HG02973 (cell line): ENCODE measurements at regions not wholly inside any gene's neighbourhood (a gene's known extent, or its start where the extent isn't known, plus 50 kb on each side); places are given as distances from the start of the nearest gene placed in this dataset.

Source experiments
- ATAC-seq: cut with Tn5 transposase; IDR thresholded peaks from one replicate; pipeline ENCODE4 v1.9.1; 2021; ENCODE audit warnings: moderate library complexity; ENCODE audit not compliant: unreplicated experiment

DNA sequence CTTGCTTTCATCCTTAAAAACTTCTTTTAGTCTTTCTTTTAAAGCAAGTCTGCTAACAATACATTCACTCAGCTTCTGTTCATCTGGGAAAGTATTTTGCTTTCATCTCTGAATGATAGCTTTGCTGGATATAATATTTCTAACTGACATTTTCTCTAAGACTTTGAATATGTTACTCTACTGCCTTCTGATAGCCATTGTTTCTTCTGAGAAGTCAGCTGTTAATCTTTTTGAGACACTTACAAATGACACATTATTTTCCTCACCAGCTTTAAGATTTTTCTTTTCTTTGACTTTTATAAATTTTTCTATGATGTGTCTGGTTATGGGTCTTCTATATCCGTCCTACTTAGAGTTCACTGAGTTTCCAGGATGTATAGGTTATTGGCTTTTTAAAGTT is 643.1 kb downstream of the KCNA4 start:
- no peak for ATAC-seq

DNA sequence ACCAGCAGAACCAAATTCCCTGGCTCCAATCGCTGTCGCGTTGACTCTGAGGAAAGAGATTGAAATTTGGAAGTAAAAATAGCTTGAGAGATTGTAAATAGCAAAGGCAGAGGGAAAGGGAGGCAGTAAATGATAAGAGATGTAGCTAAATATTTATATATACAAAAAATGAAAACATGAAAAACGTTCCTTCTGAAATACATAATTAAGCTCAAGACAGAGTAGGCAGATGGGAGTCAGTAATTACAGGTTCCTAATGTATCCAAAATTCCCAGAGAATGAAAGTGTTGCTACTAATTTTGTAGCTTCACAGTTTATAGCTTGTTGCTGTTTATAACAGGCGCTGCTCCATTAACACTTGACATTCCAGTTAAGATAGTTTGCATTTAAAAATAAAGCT is 648.7 kb downstream of the KCNA4 start:
- no peak for ATAC-seq

DNA sequence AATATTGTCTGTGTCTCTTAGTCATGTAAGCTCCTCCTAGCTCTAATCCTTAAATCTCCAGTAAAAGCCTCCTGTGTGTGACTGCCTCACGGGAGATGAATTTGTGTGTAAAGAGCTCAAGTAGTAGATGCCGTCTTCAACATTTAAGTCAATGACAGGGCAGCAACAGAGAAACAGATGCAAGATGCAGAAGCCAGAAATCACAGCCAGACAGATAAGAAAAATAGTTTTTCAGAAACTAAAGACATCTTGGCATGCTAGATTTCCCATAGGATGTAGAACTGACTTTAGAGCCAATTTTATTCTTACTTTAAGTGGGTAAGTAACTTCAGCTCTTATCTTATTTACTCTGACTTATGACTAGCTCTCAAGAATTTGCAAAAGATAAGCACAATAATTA is 652.8 kb downstream of the KCNA4 start:
- ATAC-seq = no peak

DNA sequence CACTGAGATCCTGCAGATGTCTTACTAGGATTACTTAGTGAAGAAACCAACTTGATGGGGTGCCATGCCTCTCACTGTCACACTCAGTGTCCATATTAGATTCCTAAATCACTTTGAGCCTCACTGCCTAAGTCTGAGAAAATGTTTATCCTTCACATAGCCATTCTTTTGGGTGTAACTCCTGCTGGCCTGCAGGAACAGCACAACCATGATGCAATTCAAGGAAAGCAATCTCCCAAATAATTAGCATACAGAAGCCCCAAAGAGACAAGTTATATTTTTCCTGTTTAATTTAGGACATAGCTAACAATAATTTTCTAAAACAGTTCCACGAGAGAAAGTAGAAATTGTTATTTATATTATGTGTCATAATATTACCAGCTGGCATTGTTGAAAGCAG is 655.5 kb downstream of the KCNA4 start:
- no peak for ATAC-seq

DNA sequence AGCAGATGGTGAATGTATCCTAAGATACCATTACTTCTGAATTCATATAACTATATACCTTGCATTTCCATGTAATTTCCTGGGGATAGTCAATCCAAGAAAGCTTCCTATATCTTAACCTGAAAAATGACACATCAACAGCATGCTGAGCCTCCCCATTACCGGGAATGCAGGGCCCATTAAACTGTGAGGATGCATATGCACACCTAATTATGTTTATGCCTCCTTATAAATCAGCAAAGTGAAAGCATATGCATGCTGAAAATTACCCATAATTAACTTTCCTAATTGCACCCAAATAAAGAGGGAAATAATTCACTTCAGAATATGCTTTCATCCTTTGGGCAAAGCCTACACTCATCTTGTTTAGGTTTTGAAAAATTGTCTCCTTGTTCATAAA is 663.0 kb downstream of the KCNA4 start:
- no peak for ATAC-seq

DNA sequence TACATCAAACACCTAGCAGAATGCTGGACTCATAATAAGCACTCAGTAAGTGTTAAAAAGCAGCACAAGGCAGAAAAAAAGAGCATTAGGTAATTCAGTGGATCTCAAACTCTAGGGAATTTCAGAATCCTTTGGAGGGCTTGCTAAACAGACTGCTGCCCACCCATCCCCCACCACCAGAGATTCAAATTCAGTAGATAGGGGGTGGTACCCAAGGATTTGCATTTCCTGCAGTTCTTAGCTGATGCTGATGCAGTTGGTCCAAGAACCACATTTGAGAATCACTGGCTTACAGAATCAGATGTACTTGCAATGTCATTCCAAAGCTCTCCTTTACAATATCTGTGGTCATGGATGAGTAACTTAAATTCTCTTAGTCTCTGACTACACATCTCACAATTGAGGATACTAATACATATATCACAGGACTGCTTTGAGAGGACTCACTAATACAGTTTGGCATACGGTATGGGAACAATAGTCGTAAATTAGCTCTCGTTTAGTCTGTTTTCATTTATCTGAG is 664.5 kb downstream of the KCNA4 start:
- ATAC-seq = no peak

DNA sequence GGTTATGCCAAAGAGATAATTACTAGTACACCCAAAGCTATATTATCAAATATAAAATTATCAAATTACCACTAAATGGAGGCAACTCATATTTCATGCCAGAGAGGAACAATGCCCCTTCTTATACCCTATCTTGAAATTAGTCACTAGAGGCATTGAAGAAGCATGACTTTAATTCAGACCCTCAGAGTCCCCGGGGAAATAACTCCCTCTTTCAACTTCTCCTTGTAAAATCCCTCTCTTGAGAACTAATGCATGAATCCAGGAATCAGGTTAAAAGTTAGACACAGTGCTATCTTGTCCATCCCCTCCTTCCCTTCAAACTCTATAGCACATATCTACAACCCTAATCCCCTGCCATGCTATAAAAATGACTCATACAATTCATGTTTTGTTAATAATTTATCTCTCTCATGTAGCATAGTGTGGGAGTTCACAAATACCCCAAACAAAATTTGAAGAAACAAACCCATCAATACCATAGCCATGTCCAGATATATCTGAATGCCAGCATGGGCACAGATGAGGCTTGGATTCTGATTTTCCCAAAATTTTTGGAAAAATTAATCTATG is 665.4 kb downstream of the KCNA4 start:
- ATAC-seq = no peak

DNA sequence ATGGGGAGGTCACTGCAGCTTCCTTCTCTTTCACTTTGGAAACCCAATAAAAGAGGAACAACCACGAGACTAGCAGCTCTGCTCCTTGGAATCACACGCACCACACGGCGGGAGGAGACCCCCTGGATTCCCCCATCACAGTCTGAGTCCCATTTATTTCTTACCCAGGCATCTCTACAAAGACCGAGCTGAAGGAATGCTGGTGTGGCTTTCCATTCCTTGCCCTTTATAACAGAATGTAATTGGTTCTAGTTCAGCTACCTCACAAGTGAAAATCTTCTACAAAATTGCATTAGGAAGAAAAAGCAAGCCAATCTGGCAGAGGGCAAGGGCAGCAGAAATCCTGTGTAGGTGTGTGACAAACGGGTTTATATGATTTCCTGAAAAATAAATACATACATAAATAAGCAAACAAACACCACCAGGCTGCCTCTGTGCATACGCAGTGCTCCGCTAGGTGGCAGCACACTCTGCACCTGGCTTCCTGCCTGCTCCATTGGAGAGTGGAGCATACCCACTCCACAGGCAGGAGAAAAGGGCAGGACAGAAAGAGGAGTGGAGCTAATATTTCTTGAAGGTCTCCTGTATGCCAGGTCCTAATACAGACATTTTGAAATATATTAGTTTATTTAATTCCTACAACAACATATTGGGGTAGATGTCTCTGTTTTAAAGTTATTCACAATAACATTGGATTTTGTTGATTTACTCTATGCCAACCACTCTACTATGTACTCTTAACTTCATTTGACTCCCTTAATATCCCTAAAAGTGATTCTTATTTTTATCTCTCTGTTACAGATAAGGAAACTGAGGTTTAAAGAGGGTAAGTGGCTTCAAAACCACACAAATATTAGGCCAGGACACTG is 673.1 kb downstream of the KCNA4 start:
- peak; percentile 98 for ATAC-seq

DNA sequence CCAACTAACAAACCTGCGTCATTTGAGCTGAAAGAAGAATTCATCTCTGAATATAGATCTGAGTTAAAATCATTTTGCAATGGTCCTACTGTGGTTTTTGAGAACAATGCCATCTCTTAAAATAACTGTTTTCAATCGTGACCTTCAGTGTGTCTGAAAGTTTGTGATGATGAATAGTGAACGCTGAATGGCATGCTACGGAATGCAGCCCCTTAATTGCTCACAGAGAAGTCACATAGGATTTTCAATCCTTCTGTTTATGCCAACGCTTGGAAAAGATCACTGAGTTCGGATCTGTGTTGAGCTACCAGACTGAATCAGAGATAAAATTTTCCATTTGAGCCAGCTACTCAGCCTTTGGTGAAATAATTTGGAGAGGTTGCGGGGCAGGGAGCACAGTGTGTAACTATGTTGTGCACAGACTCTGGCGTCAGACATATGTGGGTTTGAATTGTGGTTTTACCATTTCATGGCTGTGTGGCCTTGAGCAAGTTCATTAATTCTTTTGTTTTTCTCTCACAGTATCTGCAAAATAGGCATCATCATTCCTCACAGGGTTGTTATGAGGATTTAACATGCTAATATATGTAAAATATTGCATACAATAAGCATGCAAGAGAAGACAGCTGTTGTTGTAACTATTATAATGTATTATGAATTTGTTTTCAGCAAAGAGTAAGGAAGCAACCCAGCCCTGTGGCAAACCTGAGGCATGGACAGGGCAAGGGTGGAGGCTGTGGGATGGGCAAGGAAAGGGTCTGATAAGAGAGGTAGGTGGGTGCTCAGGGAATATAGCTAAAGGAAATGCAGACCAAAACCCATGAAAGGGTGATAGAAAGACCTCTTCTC is 679.9 kb downstream of the KCNA4 start:
- ATAC-seq = no peak

DNA sequence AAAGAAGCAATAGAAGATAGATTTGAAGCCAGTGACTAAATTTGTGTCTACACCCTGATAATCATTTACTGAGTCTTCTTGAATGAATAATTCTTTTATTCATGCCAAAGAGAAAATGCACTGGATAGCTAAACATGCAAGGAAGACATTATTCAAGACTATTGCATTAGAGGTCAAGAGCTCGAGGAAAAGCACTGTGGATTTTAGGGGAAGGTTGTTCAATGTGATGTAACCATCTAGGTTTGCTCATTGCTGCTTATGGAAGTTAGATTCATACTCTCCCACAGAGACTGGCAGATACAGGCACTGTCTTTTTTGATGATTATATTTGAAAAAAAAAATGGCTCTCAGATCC is 682.1 kb downstream of the KCNA4 start:
- no peak for ATAC-seq

DNA sequence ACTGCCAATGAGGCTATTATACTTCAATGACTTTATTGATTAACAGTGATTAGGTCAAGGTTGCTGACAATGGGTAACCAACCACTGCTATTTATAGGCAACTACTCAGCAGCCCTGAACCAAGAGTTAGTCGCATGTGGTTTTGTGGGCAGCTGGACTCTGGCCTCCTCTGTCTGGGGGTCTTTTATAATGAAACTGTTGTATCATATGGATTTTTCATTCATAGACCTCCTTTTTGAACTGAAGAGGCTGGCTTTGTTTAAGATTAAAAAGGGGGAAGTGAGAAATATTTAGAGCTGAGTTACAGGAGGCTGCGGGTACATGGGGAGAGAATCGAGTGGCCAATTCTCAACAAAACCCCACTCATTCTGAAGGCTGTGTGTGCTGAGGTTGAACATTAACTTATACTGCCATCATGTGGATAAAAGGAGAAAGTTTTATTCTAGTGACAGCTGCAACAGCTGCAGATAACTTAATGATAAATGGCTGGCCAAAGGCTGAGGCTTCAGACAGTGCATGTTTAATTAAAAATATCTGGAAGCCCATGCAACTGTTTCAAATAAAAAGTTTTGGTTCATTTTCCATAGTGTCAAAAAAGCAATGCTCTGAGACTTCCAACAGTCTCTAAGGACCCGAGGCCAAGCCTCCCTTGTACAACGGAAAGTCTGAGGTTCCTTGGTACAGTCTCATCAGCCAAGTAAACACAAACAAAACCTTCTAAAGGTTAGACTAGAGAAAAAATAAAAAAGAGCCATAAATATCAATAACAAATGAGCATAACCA is 682.6 kb downstream of the KCNA4 start:
- ATAC-seq = peak; percentile 92

DNA sequence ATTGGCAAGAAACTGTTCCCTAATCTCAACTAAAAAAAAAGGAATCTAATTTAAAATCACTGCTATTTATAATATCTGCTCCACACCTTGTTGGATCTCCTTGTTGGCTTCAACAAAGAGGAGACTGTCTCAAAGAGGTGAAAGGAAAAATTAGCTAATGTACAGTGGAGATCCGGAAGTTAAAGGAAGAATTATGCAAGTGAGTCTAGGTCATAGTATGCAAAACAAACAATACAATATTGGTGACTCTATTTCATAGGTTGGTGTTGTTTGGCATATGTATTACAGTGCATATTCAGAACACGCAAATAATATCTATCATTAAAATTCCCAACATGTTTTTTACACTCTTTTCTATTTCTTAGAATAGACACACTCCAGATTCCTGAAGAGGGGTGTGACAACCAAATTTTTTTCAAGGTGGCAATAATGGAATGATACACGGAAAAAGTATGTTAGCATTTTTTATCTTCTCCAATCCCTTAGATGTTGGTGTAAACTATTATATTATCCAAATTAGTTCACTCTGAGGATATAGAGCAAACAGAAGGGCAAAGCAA is 685.3 kb downstream of the KCNA4 start:
- ATAC-seq = no peak

DNA sequence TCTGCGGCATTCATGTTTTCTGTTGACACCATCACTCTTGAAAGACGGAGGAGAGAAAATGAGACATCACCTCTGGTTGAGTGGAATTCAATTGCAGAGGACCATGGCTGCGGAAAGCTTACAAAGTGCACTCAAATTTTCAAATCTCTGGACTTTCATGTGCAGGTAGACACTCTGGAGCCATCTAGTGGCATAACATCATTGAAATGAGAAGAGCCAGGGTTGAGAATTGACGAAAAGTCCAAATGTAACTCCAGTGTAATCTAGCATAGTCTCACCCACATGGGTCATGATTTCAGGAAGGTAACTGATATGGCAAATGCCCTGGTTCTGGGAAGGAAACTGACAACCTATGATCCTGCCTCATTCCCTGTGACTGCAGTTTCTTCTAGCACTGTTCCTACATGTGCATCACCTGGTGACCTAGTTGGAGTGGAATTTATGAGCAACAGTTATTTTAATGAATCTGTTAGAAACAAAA is 687.8 kb downstream of the KCNA4 start:
- ATAC-seq = no peak

DNA sequence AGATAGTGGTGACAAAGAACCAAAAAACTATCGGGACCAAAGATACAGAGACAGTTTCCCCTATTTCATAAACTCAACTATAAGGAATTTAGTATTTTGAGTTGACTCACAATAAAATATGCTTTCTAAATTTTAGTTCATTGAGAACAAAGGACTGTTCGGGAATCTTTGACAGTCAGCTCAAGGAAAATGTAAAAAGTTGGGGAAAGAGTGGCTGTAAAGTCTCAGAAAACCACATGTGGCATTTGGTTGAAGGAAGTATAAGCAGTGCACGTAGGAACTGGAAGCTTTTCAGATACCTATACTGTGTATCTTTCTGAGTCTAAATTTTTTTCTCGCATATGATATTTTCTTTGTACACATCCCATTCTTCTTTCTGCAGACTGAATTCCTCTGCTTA is 688.9 kb downstream of the KCNA4 start:
- ATAC-seq = no peak

DNA sequence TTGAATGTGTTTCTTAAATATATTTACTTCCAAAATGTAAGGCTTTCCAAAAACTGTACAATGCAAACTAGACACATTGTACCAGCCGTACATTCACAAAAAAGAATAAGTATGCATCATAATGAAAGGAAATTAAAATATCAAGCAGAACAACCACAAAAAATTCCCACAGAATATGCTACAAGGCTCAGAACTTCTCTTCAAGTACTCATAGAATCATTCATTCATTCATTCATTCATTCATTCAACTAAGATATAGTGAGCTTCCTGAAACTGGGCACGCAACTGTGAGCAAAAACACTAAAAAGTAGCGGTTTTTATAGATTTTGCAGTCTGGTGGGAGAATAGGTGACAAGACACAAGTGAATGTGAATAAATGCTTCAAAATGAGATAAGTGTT is 690.1 kb downstream of the KCNA4 start:
- ATAC-seq = no peak

DNA sequence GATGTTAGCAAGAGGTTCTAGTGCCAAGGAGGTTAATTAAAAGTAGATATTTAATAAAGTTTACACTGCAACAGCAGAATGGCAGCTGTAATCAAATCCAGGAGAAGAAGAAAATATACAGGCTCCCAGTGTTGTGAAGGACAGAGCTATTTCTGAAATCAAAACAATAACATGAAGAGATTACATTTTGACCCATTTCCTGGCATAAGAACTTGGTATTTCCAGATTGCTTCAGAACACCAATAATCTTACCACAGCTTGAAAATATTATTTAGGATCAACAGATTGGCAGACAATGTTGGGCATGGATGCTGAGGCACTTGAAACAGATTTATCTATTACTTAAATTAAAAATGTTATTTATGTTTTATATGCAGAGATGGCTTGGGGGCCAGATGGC is 692.5 kb downstream of the KCNA4 start:
- ATAC-seq = no peak

DNA sequence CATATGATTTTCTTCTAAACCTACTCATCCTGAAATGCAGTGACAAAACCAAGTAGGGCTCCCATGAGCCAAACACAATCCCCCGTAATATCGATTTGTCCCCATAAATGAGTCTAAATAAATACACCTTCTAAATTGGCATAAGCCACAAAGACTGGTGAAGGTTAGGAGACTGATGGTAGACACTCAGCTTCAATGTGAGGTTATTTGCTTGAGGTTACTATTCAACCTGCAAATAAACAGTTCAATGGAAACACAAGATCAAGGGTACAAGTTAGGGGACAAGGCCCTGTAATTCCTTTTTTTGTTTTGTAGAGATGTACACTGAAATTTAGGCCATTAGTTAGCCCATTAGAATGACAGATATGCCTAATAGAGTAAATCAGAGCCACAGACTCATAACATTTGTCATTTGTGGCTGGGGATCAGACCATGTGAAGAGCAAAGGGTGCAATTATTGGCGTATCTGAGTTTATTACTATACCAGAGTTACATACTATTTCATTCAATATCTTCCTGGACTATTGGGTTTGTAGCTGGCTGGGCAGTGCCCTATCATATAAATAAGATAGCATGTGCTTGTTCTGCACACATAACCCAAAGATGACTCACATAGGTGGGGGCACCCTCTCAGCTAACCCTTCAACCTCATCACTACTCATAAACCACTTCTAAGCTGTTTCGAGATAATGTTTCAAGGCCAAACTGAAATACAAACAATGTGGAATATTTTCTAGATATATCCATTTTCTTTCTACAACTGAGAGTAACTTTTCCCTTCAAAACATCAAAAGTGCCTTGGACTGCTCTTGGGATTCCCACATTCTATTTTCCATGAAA is 695.3 kb downstream of the KCNA4 start:
- ATAC-seq = no peak

DNA sequence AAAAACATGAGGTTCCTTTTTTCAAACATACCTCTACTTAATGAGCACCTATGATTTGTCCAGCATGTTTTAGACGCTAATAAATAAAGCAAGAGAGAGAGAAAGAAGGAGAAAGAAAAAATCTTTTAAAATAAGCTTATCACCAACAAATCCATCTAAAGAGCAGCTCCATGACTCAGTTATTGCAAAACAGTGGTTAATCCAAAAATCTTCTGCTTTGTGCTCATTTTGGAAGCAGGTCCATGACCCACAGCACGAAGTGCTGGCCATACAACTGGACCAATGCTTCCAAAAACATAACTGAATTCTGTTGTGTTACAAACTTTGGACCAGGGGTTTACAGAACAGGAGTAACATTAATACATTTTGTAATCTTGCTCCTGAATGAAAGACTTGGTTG is 696.6 kb downstream of the KCNA4 start:
- no peak for ATAC-seq

DNA sequence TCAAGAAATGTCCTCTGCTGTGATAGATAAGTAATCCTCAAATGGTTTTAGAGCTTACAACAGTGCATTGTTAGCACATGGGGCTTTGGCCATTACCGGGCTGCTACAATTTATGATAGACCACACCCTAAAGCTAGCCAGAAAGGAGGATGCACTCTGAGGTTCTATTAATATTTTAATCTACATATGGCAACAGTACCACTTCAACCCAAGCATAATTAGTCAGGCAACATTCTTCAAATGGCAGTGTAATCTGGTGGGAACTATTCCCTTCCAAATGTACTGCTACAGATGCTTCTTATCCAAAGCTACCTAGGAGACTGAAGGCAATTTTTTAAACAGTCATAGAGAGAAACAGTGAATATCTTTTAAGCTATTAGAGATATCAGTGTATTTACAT is 697.6 kb downstream of the KCNA4 start:
- no peak for ATAC-seq
